B cell (primary cell): ENCODE measurements at regions not wholly inside any gene's neighbourhood (a gene's known extent, or its start where the extent isn't known, plus 50 kb on each side); places are given as distances from the start of the nearest gene placed in this dataset.

Experiments
- ATAC-seq: fragments of 200-7000 bp; cut with Tn5 transposase; one replicate; pipeline ENCODE4 v1.10.0; 2021; ENCODE audit warnings: low read depth, mild to moderate bottlenecking, moderate number of reproducible peaks, moderate library complexity
- CTCF ChIA-PET: fragments of 350-600 bp; sonication (Branson Sonifier 250); formaldehyde crosslinking; loops from one replicate; lab custom pipeline; 2021; ENCODE audit warnings: antibody characterized with exemption, inconsistent platforms; lab: Charles Lee
- POLR2A ChIA-PET: fragments of 350-600 bp; sonication (Branson Sonifier 250); formaldehyde crosslinking; loops from one replicate; lab custom pipeline; 2021; ENCODE audit warnings: antibody characterized with exemption; lab: Charles Lee
- DNase-seq: peaks from one replicate; pipeline ENCODE4 v3.0.0; 2013
- H2AFZ ChIP-seq: 2 replicates; pipeline ENCODE4 v1.6.1; 2012; ENCODE audit warnings: mild to moderate bottlenecking, low read depth, low read length; ENCODE audit not compliant: insufficient read depth, poor library complexity, severe bottlenecking
- H3K27ac ChIP-seq, 2 donors: 1 replicate in 1 of 2; 2 replicates in 1 of 2; pipeline ENCODE4 v1.5.1; 2012 to 2013; ENCODE audit warnings: low read length in 2 of 2, mild to moderate bottlenecking in 2 of 2, moderate library complexity in 1 of 2
- H3K27me3 ChIP-seq, 4 experiments: fragments of 200-600 bp in 1 of 4; sonication (generic) in 1 of 4; replicated peaks in 1 of 4; 1 replicate in 2 of 4; 2 replicates in 2 of 4; pipeline versions ENCODE4 v1.6.1 to v1.7.0; 2013 to 2016; ENCODE audit warnings: low read length in 3 of 4, mild to moderate bottlenecking in 2 of 4, mixed read lengths in 1 of 4, moderate library complexity in 1 of 4; ENCODE audit not compliant: insufficient read depth in 4 of 4, control insufficient read depth in 3 of 4; ENCODE audit errors: control extremely low read depth in 1 of 4
- H3K36me3 ChIP-seq, 2 experiments: replicated peaks in 1 of 2; 1 replicate in 1 of 2; 2 replicates in 1 of 2; pipeline versions ENCODE4 v1.6.1 to v1.7.1; 2013; ENCODE audit warnings: low read length in 1 of 2; ENCODE audit not compliant: insufficient read depth in 2 of 2, control insufficient read depth in 1 of 2; ENCODE audit errors: control extremely low read depth in 1 of 2, extremely low read depth in 1 of 2
- H3K4me1 ChIP-seq, 2 donors: fragments of 200-600 bp in 1 of 2; sonication (generic) in 1 of 2; 1 replicate in 1 of 2; 2 replicates in 1 of 2; pipeline versions ENCODE4 v1.5.1 to v1.6.1; 2013 to 2017; ENCODE audit warnings: low read length in 2 of 2; ENCODE audit not compliant: control insufficient read depth in 2 of 2, insufficient read depth in 2 of 2
- H3K4me2 ChIP-seq: replicated peaks from 2 replicates; pipeline ENCODE3; 2012; ENCODE audit warnings: mild to moderate bottlenecking, low read depth, low read length; ENCODE audit not compliant: poor library complexity, severe bottlenecking
- H3K4me3 ChIP-seq, 5 experiments: fragments of 200-600 bp in 1 of 5; sonication (generic) in 1 of 5; 1 replicate in 3 of 5; 2 replicates in 2 of 5; pipeline versions ENCODE4 v1.5.1 to v1.7.0; 2011 to 2016; ENCODE audit warnings: low read length in 4 of 5, mild to moderate bottlenecking in 4 of 5, low read depth in 2 of 5, control low read depth in 1 of 5, moderate library complexity in 1 of 5; ENCODE audit not compliant: insufficient read depth in 1 of 5; ENCODE audit errors: control extremely low read depth in 1 of 5, extremely low read depth in 1 of 5
- H3K79me2 ChIP-seq: fragments of 200-600 bp; sonication (generic); one replicate; pipeline ENCODE4 v1.6.0; 2016; ENCODE audit warnings: low read length; ENCODE audit not compliant: control insufficient read depth, insufficient read depth
- H3K9ac ChIP-seq: fragments of 200-600 bp; sonication (generic); 2 replicates; pipeline ENCODE4 v1.6.1; 2017; ENCODE audit warnings: mild to moderate bottlenecking, low read length, moderate library complexity
- H3K9me3 ChIP-seq, 3 donors: one replicate each; pipeline versions ENCODE4 v1.6.1 to v1.7.1; 2013; ENCODE audit warnings: low read length in 2 of 3; ENCODE audit not compliant: control insufficient read depth in 2 of 3, insufficient read depth in 1 of 3; ENCODE audit errors: control extremely low read depth in 1 of 3
- H4K20me1 ChIP-seq: 2 replicates; pipeline ENCODE4 v1.6.0; 2012; ENCODE audit warnings: mild to moderate bottlenecking, low read length; ENCODE audit not compliant: insufficient read depth, control insufficient read depth, poor library complexity, severe bottlenecking
- H3K27ac Mint-ChIP-seq: one replicate; pipeline ENCODE4 v1.8.0; 2021; ENCODE audit warnings: mixed read lengths
- H3K27me3 Mint-ChIP-seq: one replicate; pipeline ENCODE4 v1.8.0; 2021; ENCODE audit warnings: mixed read lengths
- H3K4me1 Mint-ChIP-seq: one replicate; pipeline ENCODE4 v1.8.0; 2021; ENCODE audit warnings: mixed read lengths
- H3K4me3 Mint-ChIP-seq: one replicate; pipeline ENCODE4 v1.8.0; 2021; ENCODE audit warnings: mixed read lengths
- H3K9me3 Mint-ChIP-seq: one replicate; pipeline ENCODE4 v1.8.0; 2022; ENCODE audit warnings: mixed read lengths; ENCODE audit not compliant: insufficient read depth
- CTCF ChIP-seq: fragments of 200-600 bp; IDR thresholded peaks from one replicate; pipeline ENCODE4 v1.8.0; 2022; ENCODE audit warnings: antibody characterized with exemption, mild to moderate bottlenecking
- EZH2 ChIP-seq: IDR thresholded peaks from 2 replicates; pipeline ENCODE4 v1.6.1; 2012; ENCODE audit warnings: borderline replicate concordance, low read depth, mild to moderate bottlenecking, moderate library complexity, low read length; ENCODE audit not compliant: insufficient read depth, poor library complexity, severe bottlenecking
- WGBS: methylation state at CpG from one replicate; pipeline ENCODE4 v1.1.5; 2013; ENCODE audit warnings: missing lambda C conversion rate; ENCODE audit not compliant: insufficient coverage; 5-methylcytosine and 5-hydroxymethylcytosine counted together
- intact Hi-C: fragments of 100-400 bp; cut with micrococcal nuclease; formaldehyde crosslinking; loops from one replicate; pipeline ENCODE4 v1.10.0; 2022

DNA sequence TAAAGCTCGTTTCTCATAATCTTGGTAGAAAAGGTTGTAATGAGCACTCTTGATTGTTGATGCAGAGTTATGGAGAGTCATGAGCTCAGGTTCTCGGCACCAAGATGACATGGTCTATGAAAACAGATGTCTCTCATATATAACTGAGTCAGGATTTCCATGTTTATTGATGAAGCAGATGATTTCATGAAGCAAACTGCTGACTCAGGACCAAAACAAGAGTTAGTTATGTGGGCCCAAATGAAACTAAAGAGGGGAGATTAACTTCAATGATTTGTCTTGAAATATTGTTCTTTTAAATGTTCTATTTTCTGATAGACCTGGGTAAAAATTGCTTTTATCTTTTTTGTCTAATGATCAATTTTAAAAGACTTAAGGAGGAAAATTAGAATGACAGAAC lies 258.6 kb upstream of the CTNND2 start:
- CTCF ChIA-PET = no interaction called here
- Mint-ChIP-seq H3K4me1 (no peaks in the 10 kb centered on the region), H3K27me3 (no peaks in the 10 kb centered on the region), H3K4me3 (no peak overlapping the region), H3K9me3 (no peaks in the 10 kb centered on the region), H3K27ac (no peak overlapping the region)
- Histone ChIP-seq H3K4me2 (no peak overlapping the region), H4K20me1 (no peaks in the 10 kb centered on the region), H3K27me3 (no peaks in the 10 kb centered on the region), H3K9me3 (no peaks in the 10 kb centered on the region), H3K4me3 (no peak overlapping the region), H3K4me1 (no peaks in the 10 kb centered on the region), H3K9ac (no peak overlapping the region), H2AFZ (no peak overlapping the region), H3K36me3 (no peaks in the 10 kb centered on the region), H3K79me2 (no peaks in the 10 kb centered on the region), H3K27ac (no peak overlapping the region)
- TF ChIP-seq EZH2 = no peak
- TF ChIP-seq CTCF = no peak
- POLR2A ChIA-PET = no interaction called here
- ATAC-seq (no peak), DNase-seq (no peak)
- WGBS = 100% methylated on average over 1 of the region's 2 CpGs
- intact Hi-C loops = no loop called here

DNA sequence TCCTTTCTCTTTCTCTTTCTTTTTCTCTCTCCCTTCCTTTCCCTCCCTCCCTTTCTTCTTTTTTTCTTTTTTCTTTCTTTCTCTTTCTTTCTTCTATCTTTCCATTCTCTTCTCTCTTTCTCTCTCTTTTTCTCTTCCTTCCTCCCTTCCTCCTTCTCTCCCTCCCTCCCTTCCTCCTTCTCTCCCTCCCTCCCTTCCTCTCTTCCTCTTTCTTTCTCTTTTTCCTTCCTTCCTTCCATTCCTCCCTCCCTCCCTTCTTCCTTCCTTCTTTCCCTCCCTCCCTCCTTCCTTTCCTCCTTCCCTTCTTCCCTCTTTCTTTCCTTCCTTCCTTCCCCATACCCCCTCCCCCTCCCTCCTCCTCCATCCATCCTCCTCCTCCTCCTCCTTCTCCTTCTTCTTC lies 243.3 kb upstream of the CTNND2 start:
- Histone ChIP-seq H2AFZ (no peak overlapping the region), H3K4me3 (no peak overlapping the region), H3K4me1 (no peaks in the 10 kb centered on the region), H3K27me3 (no peaks in the 10 kb centered on the region), H3K79me2 (no peaks in the 10 kb centered on the region), H3K9ac (no peak overlapping the region), H3K27ac (no peak overlapping the region), H3K9me3 (peaks cover 0 to 3% (median 0%) of the 10 kb centered on the region in 3 donors), H3K36me3 (no peaks in the 10 kb centered on the region), H4K20me1 (no peaks in the 10 kb centered on the region), H3K4me2 (no peak overlapping the region)
- Mint-ChIP-seq H3K4me1 (no peaks in the 10 kb centered on the region), H3K27ac (no peak overlapping the region), H3K4me3 (no peak overlapping the region), H3K27me3 (no peaks in the 10 kb centered on the region), H3K9me3 (peaks cover 7% of the 10 kb centered on the region)
- ChIA-PET POLR2A (no interaction called here), CTCF (no interaction called here)
- intact Hi-C loops = no loop called here
- ATAC-seq = no peak
- no peak for TF ChIP-seq EZH2
- peak; percentile 12 for TF ChIP-seq CTCF
- DNase-seq = no peak
